ENCODE measurements at regions not wholly inside any gene's neighbourhood (a gene's known extent, or its start where the extent isn't known, plus 50 kb on each side); places are given as distances from the start of the nearest gene placed in this dataset.

- Histone ChIP-seq H3K36me3 (ENCODE audit: insufficient read depth) (no peaks in the 10 kb centered on the region), H3K4me3 (ENCODE audit: low read depth, low read length) (no peak overlapping the region), H3K4me1 (ENCODE audit: insufficient read depth) (no peaks in the 10 kb centered on the region), H3K27ac (ENCODE audit: low read depth) (no peak overlapping the region)
- WGBS: 63% methylated on average over 6 of the region's 6 CpGs
- DNase-seq (ENCODE audit: extremely low spot score): no peak
Observed at GRCh38 chr3:144128108-144128892, 156.7 kb downstream of the DIPK2A start.

- no peak overlapping the region for H3K27ac ChIP-seq (ENCODE audit: low read depth)
- no peak overlapping the region for H3K4me3 ChIP-seq (ENCODE audit: low read depth, low read length)
- H3K36me3 ChIP-seq (ENCODE audit: insufficient read depth): no peaks in the 10 kb centered on the region
- DNase-seq (ENCODE audit: extremely low spot score): no peak
- H3K4me1 ChIP-seq (ENCODE audit: insufficient read depth): no peaks in the 10 kb centered on the region
- WGBS: 95% methylated on average over 6 of the region's 6 CpGs
Observed at GRCh38 chr3:144129536-144130214, 158.1 kb downstream of the DIPK2A start.

DNA sequence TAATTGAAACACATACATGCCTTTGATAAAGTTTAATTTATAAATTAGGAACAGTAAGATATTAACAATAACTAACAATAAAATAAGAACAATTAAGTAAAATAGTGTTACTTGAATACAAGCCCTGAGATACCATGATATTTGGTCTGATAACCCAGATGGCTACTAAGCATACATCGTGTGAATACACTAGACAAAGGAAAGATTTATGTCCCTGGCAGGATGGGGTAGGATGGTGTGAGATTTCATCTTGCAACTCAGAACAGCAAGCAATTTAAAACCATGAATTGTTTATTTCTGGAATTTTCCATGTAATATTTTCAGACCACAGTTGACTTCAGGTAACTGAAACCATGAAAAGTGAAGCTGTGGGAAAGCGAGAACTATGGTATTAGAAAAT, 169.5 kb downstream of the DIPK2A start:
- no peak for DNase-seq (ENCODE audit: extremely low spot score)
- Histone ChIP-seq H3K36me3 (ENCODE audit: insufficient read depth) (no peaks in the 10 kb centered on the region), H3K4me3 (ENCODE audit: low read depth, low read length) (no peak overlapping the region), H3K27ac (ENCODE audit: low read depth) (no peak overlapping the region), H3K4me1 (ENCODE audit: insufficient read depth) (no peaks in the 10 kb centered on the region)
- WGBS: 82% methylated on average over 2 of the region's 2 CpGs

DNA sequence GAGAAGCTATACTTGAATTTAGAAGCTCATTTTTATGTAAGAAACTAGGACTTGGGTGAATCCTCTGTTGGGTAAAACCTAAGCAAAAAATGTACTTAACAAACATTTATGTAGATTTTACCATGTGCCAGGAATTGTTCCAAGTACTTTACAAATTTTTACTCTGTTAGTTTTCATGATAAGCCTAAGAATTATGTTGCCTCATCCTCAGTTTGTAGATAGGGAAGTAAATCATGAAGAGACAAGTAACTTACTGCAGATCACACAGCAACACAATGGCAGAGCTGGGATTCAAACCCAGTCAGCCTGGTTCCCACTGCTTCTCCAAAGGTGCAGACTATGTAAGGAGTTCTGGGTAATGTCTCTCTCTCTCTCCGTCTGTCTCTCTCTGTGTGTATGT, 169.9 kb downstream of the DIPK2A start:
- DNase-seq (ENCODE audit: extremely low spot score): no peak
- Histone ChIP-seq H3K4me1 (ENCODE audit: insufficient read depth) (no peaks in the 10 kb centered on the region), H3K36me3 (ENCODE audit: insufficient read depth) (no peaks in the 10 kb centered on the region), H3K27ac (ENCODE audit: low read depth) (no peak overlapping the region), H3K4me3 (ENCODE audit: low read depth, low read length) (no peak overlapping the region)
- WGBS: 84% methylated on average over 1 of the region's 1 CpG

DNA sequence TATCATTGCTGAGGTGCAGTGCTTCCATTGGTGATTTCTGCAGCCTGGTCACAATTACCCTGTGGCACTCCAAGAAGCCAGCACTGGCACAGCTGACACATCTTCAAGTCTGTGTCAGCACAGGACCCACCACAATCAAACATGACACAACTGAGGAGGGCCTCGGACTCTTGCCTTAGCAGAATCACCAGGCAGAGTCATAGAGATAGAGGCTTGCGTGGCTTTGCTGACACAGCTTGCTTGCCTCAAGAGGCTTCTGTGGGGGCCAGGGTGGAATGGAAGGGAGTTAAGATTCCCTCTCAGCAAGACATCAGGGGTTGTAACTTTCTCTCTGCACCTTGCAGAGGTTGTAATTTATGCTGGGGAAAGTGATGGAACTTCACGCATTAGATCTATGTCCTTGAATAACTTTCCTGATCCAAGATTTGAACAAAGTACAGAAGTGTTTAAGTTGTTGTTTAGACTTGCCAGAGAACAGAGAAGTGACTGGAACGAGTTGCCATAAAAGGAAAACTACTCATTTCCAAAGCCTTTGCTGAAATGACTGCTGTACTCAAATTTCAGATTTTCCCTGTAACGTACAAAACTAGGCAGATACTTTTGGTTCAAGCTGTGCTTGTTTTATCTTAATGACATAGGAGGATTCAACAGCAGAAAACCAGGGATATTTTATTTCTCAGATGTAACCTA, 170.7 kb downstream of the DIPK2A start:
- Histone ChIP-seq H3K4me1 (ENCODE audit: insufficient read depth) (no peaks in the 10 kb centered on the region), H3K36me3 (ENCODE audit: insufficient read depth) (no peaks in the 10 kb centered on the region), H3K4me3 (ENCODE audit: low read depth, low read length) (no peak overlapping the region), H3K27ac (ENCODE audit: low read depth) (peak overlapping the region; percentile 28)
- no peak for DNase-seq (ENCODE audit: extremely low spot score)
- WGBS: 27% methylated on average over 5 of the region's 5 CpGs

- Histone ChIP-seq H3K36me3 (ENCODE audit: insufficient read depth) (no peaks in the 10 kb centered on the region), H3K4me1 (ENCODE audit: insufficient read depth) (no peaks in the 10 kb centered on the region), H3K4me3 (ENCODE audit: low read depth, low read length) (no peak overlapping the region), H3K27ac (ENCODE audit: low read depth) (no peak overlapping the region)
- DNase-seq (ENCODE audit: extremely low spot score): no peak
- 86% methylated on average over 2 of the region's 2 CpGs for WGBS
Observed at GRCh38 chr3:144148356-144148755, 176.7 kb downstream of the DIPK2A start.

GRCh38 chr3:144151983-144152382, 180.4 kb downstream of the DIPK2A start:
- Histone ChIP-seq H3K36me3 (ENCODE audit: insufficient read depth) (no peaks in the 10 kb centered on the region), H3K4me3 (ENCODE audit: low read depth, low read length) (no peak overlapping the region), H3K4me1 (ENCODE audit: insufficient read depth) (no peaks in the 10 kb centered on the region), H3K27ac (ENCODE audit: low read depth) (no peak overlapping the region)
- no peak for DNase-seq (ENCODE audit: extremely low spot score)
- 97% methylated on average over 3 of the region's 3 CpGs for WGBS

DNA sequence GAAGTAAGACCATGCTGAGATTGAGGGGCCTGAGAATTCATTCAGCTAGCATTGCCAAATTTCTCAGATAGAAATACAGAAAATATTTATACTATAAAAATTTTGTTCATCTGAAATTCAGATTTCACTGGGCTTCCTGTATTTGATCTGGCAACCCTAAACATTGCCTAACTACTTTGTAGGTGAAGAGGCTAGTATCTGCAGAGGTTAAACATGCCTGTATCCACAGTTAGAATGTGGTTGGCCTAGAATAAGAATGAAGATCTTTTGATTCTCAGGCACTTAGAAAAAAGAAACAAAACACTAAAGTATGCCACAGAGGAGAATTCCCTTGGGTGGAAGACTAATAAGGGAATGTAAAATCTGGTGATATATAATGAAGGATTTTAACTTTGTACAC, 189.0 kb downstream of the DIPK2A start:
- Histone ChIP-seq H3K36me3 (ENCODE audit: insufficient read depth) (no peaks in the 10 kb centered on the region), H3K4me1 (ENCODE audit: insufficient read depth) (no peaks in the 10 kb centered on the region), H3K27ac (ENCODE audit: low read depth) (no peak overlapping the region), H3K4me3 (ENCODE audit: low read depth, low read length) (no peak overlapping the region)
- no peak for DNase-seq (ENCODE audit: extremely low spot score)

- 66% methylated on average over 1 of the region's 1 CpG for WGBS
- no peak overlapping the region for H3K27ac ChIP-seq (ENCODE audit: low read depth)
Observed at GRCh38 chr3:144162042-144162441, 190.4 kb downstream of the DIPK2A start.

DNA sequence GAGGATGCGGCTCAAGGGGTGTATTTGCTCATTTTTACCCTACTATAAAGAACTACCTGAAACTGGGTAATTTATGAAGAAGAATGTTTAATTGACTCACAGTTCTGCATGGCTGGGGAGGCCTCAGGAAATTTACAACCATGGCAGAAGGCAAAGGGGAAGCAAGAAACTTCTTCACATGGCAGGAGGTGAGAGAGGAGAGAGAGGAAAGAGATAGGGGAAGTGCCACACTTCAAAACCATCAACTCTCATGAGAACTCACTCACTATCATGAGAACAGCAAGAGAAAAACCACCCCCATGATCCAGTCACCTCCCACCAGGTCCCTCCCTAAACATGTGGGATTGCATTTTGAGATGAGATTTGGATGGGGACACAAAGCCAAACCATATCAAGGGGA, 192.7 kb downstream of the DIPK2A start:
- Histone ChIP-seq H3K36me3 (ENCODE audit: insufficient read depth) (no peaks in the 10 kb centered on the region), H3K27ac (ENCODE audit: low read depth) (no peak overlapping the region), H3K4me1 (ENCODE audit: insufficient read depth) (no peaks in the 10 kb centered on the region), H3K4me3 (ENCODE audit: low read depth, low read length) (no peak overlapping the region)
- 96% methylated on average over 1 of the region's 1 CpG for whole genome bisulfite sequencing
- DNase-seq (ENCODE audit: extremely low spot score): no peak

More at GRCh38 chr3:144162042-144162441, 190.4 kb downstream of the DIPK2A start:
- H3K36me3 ChIP-seq (ENCODE audit: insufficient read depth): no peaks in the 10 kb centered on the region
- H3K4me1 ChIP-seq (ENCODE audit: insufficient read depth): no peaks in the 10 kb centered on the region
- no peak overlapping the region for H3K4me3 ChIP-seq (ENCODE audit: low read depth, low read length)
- DNase-seq (ENCODE audit: extremely low spot score): no peak

DNA sequence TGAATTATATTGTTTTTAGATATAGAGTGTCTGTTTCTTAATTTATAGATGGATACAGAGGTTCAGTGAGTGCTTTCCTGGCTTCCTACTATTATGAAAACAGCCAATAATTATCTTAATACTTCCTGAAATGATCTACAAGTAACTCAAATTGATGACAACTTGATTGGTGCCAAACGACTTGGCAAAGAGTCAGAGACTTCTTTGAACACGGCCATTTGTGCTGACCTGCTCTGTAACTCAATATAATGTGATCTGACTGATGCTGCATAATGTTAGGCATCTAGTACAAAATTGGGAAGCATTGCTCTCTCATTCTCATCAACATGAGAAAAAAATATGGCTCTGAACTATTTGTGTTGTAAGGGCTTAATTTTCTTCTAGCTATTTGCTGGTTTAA, 193.9 kb downstream of the DIPK2A start:
- WGBS: 41% methylated on average over 2 of the region's 2 CpGs
- Histone ChIP-seq H3K4me3 (ENCODE audit: low read depth, low read length) (no peak overlapping the region), H3K36me3 (ENCODE audit: insufficient read depth) (no peaks in the 10 kb centered on the region), H3K4me1 (ENCODE audit: insufficient read depth) (no peaks in the 10 kb centered on the region), H3K27ac (ENCODE audit: low read depth) (no peak overlapping the region)
- no peak for DNase-seq (ENCODE audit: extremely low spot score)

DNA sequence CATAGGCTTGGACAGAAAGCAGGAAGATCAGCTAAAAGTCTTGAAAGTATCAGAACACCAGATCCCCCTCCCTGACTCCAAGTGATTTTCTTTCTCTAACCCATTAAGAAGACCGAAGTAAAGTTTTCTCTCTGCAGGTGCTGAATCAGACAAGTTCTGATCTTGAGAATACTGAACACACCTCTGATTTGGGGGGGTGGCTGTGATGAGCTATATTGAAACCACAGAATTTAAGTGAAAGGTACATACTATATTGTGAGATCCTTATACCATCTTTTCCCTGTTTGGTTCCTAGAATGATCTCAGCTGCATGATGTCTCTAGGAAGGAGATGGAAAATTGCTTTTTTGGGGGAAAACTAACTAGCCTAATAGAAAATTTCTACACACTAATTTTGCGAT, 196.0 kb downstream of the DIPK2A start:
- no peaks in the 10 kb centered on the region for H3K36me3 ChIP-seq (ENCODE audit: insufficient read depth)
- DNase-seq (ENCODE audit: extremely low spot score): no peak

DNA sequence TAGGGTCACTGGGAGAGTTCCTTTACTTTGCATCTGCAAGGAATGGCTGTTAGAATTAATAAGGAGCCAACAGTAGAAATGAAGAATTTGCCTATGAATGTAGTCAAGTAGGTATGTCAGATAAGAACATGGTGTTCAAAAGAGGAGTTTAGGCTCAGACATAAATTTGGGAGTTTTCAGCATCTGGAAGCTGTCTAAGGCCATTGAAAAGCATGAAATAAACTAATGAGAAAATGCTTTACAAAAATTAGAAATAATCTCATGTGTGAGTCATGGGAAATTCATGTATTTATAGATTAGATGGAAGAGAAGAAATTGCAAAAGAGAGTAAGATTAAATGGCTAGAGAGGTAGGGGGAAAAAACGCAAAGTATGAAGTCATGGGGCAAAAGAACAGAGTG, 201.9 kb downstream of the DIPK2A start:
- WGBS: 79% methylated on average over 1 of the region's 1 CpG
- no peak for DNase-seq (ENCODE audit: extremely low spot score)
- no peaks in the 10 kb centered on the region for H3K4me1 ChIP-seq (ENCODE audit: insufficient read depth)
- H3K27ac ChIP-seq (ENCODE audit: low read depth): no peak overlapping the region
- no peaks in the 10 kb centered on the region for H3K36me3 ChIP-seq (ENCODE audit: insufficient read depth)
- H3K4me3 ChIP-seq (ENCODE audit: low read depth, low read length): no peak overlapping the region

More for the DNA sequence above, 196.0 kb downstream of the DIPK2A start:
- no peak overlapping the region for H3K4me3 ChIP-seq (ENCODE audit: low read depth, low read length)
- H3K4me1 ChIP-seq (ENCODE audit: insufficient read depth): no peaks in the 10 kb centered on the region
- no peak overlapping the region for H3K27ac ChIP-seq (ENCODE audit: low read depth)
- WGBS: 100% methylated on average over 2 of the region's 2 CpGs

All from urinary bladder (tissue), 3 donors.